HUES64 (cell line): ENCODE measurements at regions not wholly inside any gene's neighbourhood (a gene's known extent, or its start where the extent isn't known, plus 50 kb on each side); places are given as distances from the start of the nearest gene placed in this dataset.

Experiments
- H3K27ac ChIP-seq: 2 replicates; pipeline ENCODE4 v1.7.0; 2013; ENCODE audit warnings: low read depth, low read length, inconsistent platforms
- H3K27me3 ChIP-seq: 2 replicates; pipeline ENCODE4 v1.6.1; 2013; ENCODE audit warnings: mild to moderate bottlenecking, low read length; ENCODE audit not compliant: insufficient read depth
- H3K36me3 ChIP-seq: 2 replicates; pipeline ENCODE4 v1.6.1; 2013; ENCODE audit warnings: mild to moderate bottlenecking, low read length; ENCODE audit not compliant: insufficient read depth
- H3K4me1 ChIP-seq: 2 replicates; pipeline ENCODE4 v1.6.1; 2013; ENCODE audit warnings: mild to moderate bottlenecking, low read length, moderate library complexity; ENCODE audit not compliant: insufficient read depth
- H3K4me3 ChIP-seq: 2 replicates; pipeline ENCODE4 v1.5.1; 2013; ENCODE audit warnings: mild to moderate bottlenecking, low read length, moderate library complexity
- H3K9ac ChIP-seq: 2 replicates; pipeline ENCODE4 v1.6.1; 2013; ENCODE audit warnings: mild to moderate bottlenecking, low read depth, low read length
- H3K9me3 ChIP-seq: 2 replicates; pipeline ENCODE4 v1.6.1; 2013; ENCODE audit warnings: low read depth, low read length; ENCODE audit not compliant: insufficient read depth
- WGBS: fragments of 150-250, 120-280 bp; methylation state at CpG from one replicate; pipeline ENCODE4 v1.1.7; 2013; ENCODE audit warnings: missing lambda C conversion rate; 5-methylcytosine and 5-hydroxymethylcytosine counted together

DNA sequence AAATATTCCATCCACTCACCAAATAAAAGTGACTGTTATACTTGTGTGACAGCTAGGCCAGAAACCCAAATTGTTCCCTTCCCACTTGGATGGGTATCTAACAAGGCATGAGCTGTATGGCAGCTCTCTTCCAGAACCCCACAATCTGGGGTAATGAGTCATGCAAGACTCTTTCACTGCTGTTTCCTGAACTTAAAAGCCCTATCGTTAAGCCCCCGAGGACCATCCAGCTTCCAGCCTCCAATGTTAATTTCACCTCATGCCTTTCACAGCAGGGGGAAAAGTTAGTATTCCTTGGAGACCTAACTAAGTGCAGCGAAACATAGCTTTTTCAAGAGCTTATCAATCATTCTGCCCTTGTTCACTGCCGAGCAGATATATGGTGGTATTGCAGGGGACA, 368.6 kb upstream of the HSFY2 start:
- Histone ChIP-seq H3K4me3 (no peak overlapping the region), H3K27me3 (no peaks in the 10 kb centered on the region; the same call in 1 of the 2 replicates), H3K36me3 (no peaks in the 10 kb centered on the region), H3K9ac (no peak overlapping the region), H3K27ac (no peak overlapping the region), H3K4me1 (peaks cover 32% of the 10 kb centered on the region), H3K9me3 (no peaks in the 10 kb centered on the region)
- WGBS: 6% methylated on average over 2 of the region's 4 CpGs

DNA sequence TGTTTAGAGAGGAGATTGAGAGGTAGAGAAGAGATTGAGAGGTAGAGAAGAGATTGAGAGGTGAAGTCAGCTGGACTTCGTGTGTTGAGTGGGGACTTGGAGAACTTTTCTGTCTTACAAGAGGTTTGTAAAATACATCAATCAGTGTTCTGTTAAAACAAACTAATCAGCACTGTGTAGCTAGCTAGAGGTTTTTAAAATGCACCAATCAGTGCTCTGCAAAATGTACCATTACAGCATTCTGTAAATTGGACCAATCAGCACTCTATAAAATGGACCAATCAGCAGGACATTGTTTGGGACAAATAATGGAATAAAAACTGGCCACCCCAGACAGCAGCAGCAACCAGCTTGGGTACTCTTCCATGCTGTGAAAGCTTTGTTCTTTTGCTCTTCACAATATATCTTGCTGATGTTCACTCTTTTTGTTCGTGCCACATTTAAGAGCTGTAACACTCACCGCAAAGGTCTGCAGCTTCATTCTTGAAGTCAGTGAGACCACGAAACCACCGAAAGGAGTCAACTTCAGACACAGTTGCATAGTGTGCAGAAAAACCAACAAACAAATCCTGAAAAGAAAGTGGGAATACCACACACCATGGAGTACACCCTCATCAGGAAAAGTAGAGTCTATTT, 366.9 kb upstream of the HSFY2 start:
- 90% methylated on average over 5 of the region's 5 CpGs for WGBS
- no peaks in the 10 kb centered on the region; the same call in 1 of the 2 replicates for H3K27me3 ChIP-seq
- H3K9ac ChIP-seq: no peak overlapping the region
- H3K36me3 ChIP-seq: no peaks in the 10 kb centered on the region
- H3K9me3 ChIP-seq: no peaks in the 10 kb centered on the region
- H3K4me3 ChIP-seq: no peak overlapping the region
- H3K27ac ChIP-seq: no peak overlapping the region
- H3K4me1 ChIP-seq: peaks cover 19% of the 10 kb centered on the region

DNA sequence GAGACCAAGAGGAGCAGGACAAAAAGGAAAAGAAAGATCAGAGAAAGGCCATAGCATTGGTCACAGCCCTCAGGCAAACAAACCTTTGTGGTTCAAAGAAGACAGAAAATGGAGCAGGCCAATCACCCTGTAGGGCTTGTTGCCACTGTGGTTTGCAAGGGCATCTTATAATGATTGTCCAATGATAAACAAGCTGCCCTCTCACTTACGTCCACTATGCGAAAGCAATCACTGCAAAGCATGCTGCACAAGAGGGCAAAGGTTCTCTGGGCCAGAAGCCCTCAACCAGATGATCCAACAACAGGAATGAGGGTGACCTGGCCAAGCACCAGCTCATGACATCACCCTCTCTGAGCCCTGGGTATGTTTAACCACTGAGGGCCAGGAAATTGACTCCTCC, 360.9 kb upstream of the HSFY2 start:
- Histone ChIP-seq H3K36me3 (no peaks in the 10 kb centered on the region), H3K9me3 (no peaks in the 10 kb centered on the region), H3K27me3 (no peaks in the 10 kb centered on the region), H3K4me1 (peaks cover 9% of the 10 kb centered on the region; the same call in 1 of the 2 replicates), H3K27ac (no peak overlapping the region), H3K9ac (no peak overlapping the region), H3K4me3 (no peak overlapping the region)
- 88% methylated on average over 2 of the region's 2 CpGs for WGBS

DNA sequence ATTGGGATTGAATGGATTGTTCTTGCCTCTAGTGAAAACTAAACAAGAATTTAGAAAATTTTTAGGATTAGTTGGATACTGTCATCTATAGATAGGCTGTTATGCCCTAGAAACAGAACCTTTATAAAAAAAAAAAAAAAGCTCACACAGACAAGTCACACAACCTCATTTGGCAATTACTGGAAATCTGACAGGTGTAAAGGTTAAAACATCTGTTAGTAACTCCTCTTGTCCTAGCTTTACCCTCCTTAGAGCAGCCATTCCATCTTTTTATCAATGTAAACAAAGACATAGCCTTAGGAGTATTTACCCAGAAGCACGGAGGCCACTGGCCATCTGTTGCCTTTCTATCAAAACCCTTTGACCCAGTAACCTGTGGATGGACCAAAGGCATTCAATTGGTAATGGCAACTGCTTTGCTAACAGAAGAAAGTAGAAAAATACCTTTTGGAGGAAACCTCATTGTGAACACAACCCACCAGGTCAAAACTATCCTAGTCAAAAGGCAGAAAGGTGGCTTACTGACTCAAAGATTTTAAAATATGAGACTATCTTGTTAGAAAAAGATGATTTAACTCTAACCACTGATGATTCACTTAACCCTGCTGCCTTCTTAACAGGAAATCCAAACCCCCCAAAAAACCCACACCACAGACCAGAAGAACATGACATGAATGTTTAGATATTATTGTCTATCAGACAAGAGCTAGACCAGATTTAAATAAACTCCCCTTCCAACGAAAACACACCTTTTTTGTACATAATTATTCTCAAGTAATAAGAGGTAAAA, 357.2 kb upstream of the HSFY2 start:
- Histone ChIP-seq H3K4me3 (no peak overlapping the region), H3K27ac (no peak overlapping the region), H3K4me1 (peaks cover 12% of the 10 kb centered on the region; the same call in 1 of the 2 replicates), H3K9me3 (no peaks in the 10 kb centered on the region), H3K9ac (no peak overlapping the region), H3K27me3 (no peaks in the 10 kb centered on the region), H3K36me3 (no peaks in the 10 kb centered on the region)
- WGBS: 80% methylated on average over 1 of the region's 2 CpGs

DNA sequence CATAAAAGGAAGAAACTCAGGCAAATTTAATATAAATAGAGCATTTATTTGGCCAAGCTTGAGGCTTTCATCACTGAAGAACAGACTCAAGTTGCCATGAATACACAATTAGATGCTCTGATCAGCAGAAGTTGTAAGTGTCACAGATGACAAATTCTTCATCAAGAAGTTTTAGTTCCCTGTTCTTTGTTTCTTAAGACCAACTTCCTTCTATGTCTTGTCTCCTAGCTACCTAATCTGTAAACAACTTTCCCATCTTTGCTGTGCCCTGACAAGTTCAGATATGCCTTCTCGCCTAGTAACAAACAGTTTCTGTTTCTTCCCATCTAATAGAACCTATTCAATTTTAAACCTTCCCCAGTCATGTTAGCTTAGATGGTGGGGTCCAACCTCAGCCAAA, 353.4 kb upstream of the HSFY2 start:
- Histone ChIP-seq H3K36me3 (no peaks in the 10 kb centered on the region), H3K9me3 (no peaks in the 10 kb centered on the region), H3K4me1 (0 out of 2 replicates have a peak, but pooled peaks cover 5% of the 10 kb centered on the region), H3K27ac (no peak overlapping the region), H3K9ac (no peak overlapping the region), H3K4me3 (no peak overlapping the region), H3K27me3 (no peaks in the 10 kb centered on the region)
- WGBS: 94% methylated on average over 1 of the region's 1 CpG

DNA sequence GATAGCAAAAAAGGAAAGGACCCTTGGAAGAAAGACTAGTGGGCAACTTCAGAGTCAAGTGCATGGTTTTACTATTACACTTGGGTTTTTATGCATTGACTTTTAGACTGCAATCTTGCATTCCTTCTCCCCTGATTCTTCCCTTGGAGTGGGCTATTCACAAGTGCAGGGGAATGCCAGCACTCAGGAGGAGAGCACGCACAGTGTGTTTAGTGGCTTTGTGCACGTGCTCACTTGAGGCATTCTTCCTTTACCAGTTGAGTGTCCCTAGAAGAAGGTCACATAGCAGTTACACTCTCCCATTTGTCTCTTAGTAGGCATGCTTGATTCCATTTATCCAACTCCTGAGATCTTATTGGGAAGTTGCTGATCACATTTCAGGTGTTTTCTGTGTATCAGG, 351.1 kb upstream of the HSFY2 start:
- WGBS: 97% methylated on average over 2 of the region's 2 CpGs
- H3K27me3 ChIP-seq: no peaks in the 10 kb centered on the region
- no peaks in the 10 kb centered on the region for H3K9me3 ChIP-seq
- H3K27ac ChIP-seq: no peak overlapping the region
- H3K9ac ChIP-seq: no peak overlapping the region
- H3K4me1 ChIP-seq: 0 out of 2 replicates have a peak, but pooled peaks cover 5% of the 10 kb centered on the region
- H3K4me3 ChIP-seq: no peak overlapping the region
- H3K36me3 ChIP-seq: no peaks in the 10 kb centered on the region

DNA sequence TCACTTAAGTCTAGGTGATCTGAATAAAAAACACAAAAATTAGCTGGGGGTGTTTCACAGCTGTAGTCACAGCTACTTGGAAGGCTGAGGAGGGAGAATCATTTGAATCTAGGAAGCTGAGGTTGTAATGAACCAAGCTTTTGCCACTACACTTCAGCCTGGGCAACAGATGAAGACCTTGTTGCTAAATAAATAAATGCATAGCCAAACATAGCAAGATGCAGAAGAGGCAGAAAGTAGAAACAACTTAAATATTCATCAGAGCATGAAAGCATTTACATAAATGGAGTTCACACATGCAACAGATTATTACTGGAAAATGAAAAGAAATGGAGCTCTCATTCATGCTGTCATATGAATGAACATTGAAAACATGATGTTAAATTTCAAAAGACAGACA, 348.9 kb upstream of the HSFY2 start:
- no peak overlapping the region for H3K9ac ChIP-seq
- no peaks in the 10 kb centered on the region for H3K36me3 ChIP-seq
- H3K4me3 ChIP-seq: no peak overlapping the region
- H3K4me1 ChIP-seq: 0 out of 2 replicates have a peak, but pooled peaks cover 5% of the 10 kb centered on the region
- H3K27ac ChIP-seq: no peak overlapping the region
- H3K9me3 ChIP-seq: no peaks in the 10 kb centered on the region
- H3K27me3 ChIP-seq: no peaks in the 10 kb centered on the region

DNA sequence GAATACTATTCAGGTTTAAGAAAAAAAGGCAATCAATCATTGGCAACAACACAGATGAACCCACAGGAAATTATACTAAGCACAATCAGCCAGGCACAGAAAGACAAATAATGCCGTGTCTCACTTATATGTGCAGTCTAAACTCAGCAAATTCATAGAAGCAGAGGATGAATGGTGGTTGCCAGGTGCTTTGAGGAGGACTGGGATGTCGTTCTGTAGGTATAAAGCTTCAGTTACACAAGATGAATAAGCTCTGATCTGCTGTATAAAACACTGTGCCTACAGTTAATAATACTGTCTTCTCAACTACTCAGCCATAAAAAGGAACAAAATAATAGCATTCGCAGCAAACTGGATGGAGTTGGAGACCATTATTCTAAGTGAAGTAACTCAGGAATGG, 324.8 kb upstream of the HSFY2 start:
- Histone ChIP-seq H3K4me1 (no peaks in the 10 kb centered on the region), H3K9me3 (no peaks in the 10 kb centered on the region), H3K4me3 (no peak overlapping the region), H3K27me3 (no peaks in the 10 kb centered on the region), H3K27ac (no peak overlapping the region), H3K36me3 (no peaks in the 10 kb centered on the region), H3K9ac (no peak overlapping the region)
- WGBS: 100% methylated on average over 3 of the region's 3 CpGs

DNA sequence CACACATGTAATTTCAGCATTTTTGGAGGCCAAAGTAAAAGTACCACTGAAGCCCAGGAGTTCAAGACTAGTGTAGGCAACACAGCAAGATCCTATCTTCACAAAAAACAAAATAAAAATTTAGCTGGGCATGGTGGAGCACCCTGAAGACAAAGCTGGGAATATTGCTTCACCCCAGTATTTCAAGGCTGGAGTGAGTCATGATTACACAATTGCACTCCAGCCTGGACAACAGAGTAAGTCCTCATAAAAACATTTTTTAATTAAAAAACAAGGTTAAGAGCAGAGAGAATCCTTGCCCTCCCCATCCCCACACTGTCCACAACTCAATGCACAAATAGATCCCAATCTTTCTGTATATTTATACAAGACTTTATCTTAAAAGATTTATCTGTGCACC, 321.9 kb upstream of the HSFY2 start:
- no peaks in the 10 kb centered on the region for H3K27me3 ChIP-seq
- H3K9me3 ChIP-seq: no peaks in the 10 kb centered on the region
- no peaks in the 10 kb centered on the region for H3K4me1 ChIP-seq
- H3K36me3 ChIP-seq: no peaks in the 10 kb centered on the region
- no peak overlapping the region for H3K4me3 ChIP-seq
- no peak overlapping the region for H3K27ac ChIP-seq
- no peak overlapping the region for H3K9ac ChIP-seq

DNA sequence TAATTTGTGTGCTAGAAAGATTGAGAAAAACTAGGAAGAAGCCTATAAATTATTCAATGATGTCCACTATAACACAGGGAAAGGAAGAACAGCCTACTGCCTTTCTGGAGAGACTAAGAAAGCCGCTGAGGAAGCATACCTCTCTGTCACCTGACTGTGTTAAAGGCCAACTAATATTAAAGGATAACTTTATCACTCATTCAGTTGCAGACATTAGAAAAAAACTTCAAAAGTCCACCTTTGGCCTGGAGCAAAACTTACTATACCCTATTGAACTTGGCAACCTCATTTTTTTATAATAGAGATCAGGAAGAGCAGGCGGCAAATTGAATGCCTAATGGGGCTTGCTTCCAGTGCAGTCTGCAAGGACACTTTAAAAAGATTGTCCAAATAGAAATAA, 309.5 kb upstream of the HSFY2 start:
- 100% methylated on average over 2 of the region's 2 CpGs for WGBS
- H3K4me1 ChIP-seq: peaks cover 4% of the 10 kb centered on the region; the same call in 1 of the 2 replicates
- no peaks in the 10 kb centered on the region for H3K36me3 ChIP-seq
- H3K27me3 ChIP-seq: no peaks in the 10 kb centered on the region
- H3K9me3 ChIP-seq: no peaks in the 10 kb centered on the region
- H3K4me3 ChIP-seq: no peak overlapping the region
- no peak overlapping the region for H3K27ac ChIP-seq
- no peak overlapping the region for H3K9ac ChIP-seq

DNA sequence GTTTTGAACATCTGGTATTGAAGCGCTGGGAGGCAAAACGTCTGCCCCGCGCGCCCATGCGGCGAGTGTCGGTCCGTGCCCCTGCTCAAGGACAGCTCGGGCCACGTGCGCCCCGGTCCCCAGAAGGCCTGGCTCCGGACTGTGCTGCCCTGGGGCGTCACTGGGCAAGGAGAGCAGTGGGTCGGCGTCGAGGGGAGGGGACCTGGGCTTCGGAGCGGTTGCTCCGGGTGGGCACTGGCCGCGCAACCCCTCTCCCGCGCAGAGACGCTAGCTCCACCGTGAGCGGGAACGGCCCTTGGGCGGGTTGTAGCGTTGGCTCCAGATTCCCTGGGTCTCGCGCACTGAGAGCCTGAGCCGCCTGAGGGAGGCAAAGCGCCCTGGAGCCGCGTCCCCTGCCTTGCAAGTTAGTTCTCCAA, 304.2 kb upstream of the HSFY2 start:
- peaks cover 8% of the 10 kb centered on the region; the same call in 1 of the 2 replicates for H3K4me1 ChIP-seq
- H3K9me3 ChIP-seq: no peaks in the 10 kb centered on the region
- peak overlapping the region; percentile 25; the same call in 1 of the 2 replicates for H3K27ac ChIP-seq
- WGBS: 24% methylated on average over 37 of the region's 37 CpGs
- no peaks in the 10 kb centered on the region for H3K27me3 ChIP-seq
- no peaks in the 10 kb centered on the region for H3K36me3 ChIP-seq
- H3K9ac ChIP-seq: no peak overlapping the region
- H3K4me3 ChIP-seq: peak overlapping the region; percentile 52
